ENCODE measurements at regions not wholly inside any gene's neighbourhood (a gene's known extent, or its start where the extent isn't known, plus 50 kb on each side); places are given as distances from the start of the nearest gene placed in this dataset.
A peak's percentile ranks its signal among the peaks of the same experiment; 100 is the strongest.

DNA sequence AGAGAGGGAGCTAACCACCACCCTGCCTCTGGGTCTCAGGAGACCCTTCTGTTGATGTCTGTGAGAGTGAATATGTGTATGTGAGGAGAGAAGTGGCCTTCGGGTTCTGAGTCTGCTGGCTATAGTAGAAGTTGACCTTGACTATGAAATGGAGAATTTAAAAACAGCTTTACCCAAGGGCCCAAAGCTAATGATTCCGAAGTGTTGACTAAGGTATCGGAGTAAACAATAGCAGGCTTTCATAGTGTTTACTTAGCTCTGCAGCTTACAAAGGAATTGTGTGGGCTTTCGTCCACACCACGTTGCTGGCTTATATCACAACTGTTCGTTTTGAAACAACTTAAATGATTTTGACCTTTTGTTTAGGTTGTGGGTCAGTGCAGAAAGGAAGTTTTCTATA is 126.5 kb upstream of the JAG1 start (continued):
- TF ChIP-seq, protein P1, sequence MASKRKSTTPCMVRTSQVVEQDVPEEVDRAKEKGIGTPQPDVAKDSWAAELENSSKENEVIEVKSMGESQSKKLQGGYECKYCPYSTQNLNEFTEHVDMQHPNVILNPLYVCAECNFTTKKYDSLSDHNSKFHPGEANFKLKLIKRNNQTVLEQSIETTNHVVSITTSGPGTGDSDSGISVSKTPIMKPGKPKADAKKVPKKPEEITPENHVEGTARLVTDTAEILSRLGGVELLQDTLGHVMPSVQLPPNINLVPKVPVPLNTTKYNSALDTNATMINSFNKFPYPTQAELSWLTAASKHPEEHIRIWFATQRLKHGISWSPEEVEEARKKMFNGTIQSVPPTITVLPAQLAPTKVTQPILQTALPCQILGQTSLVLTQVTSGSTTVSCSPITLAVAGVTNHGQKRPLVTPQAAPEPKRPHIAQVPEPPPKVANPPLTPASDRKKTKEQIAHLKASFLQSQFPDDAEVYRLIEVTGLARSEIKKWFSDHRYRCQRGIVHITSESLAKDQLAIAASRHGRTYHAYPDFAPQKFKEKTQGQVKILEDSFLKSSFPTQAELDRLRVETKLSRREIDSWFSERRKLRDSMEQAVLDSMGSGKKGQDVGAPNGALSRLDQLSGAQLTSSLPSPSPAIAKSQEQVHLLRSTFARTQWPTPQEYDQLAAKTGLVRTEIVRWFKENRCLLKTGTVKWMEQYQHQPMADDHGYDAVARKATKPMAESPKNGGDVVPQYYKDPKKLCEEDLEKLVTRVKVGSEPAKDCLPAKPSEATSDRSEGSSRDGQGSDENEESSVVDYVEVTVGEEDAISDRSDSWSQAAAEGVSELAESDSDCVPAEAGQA (IDR thresholded peaks at IDR 0.05; ENCODE audit: low read depth), result peak; percentile 28; the same call in 1 of the 2 replicates
- TF ChIP-seq, protein P1 (CRISPR knock-in tag; IDR thresholded peaks at IDR 0.05; ENCODE audit: borderline replicate concordance), result no peak
- TF ChIP-seq, protein P2, sequence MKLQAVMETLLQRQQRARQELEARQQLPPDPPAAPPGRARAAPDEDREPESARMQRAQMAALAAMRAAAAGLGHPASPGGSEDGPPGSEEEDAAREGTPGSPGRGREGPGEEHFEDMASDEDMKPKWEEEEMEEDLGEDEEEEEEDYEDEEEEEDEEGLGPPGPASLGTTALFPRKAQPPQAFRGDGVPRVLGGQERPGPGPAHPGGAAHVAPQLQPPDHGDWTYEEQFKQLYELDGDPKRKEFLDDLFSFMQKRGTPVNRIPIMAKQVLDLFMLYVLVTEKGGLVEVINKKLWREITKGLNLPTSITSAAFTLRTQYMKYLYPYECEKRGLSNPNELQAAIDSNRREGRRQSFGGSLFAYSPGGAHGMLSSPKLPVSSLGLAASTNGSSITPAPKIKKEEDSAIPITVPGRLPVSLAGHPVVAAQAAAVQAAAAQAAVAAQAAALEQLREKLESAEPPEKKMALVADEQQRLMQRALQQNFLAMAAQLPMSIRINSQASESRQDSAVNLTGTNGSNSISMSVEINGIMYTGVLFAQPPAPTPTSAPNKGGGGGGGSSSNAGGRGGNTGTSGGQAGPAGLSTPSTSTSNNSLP (IDR thresholded peaks at IDR 0.05; ENCODE audit: low read depth, low read length), result peak; percentile 71; the same call in 1 of the 2 replicates
- peak; percentile 23; the same call in 1 of the 2 replicates for TF ChIP-seq SMC3 (IDR thresholded peaks at IDR 0.05; ENCODE audit: low read length)
- 0 out of 2 replicates have a peak, but pooled peaks have one; percentile 44 for TF ChIP-seq IKZF5 (CRISPR knock-in tag; IDR thresholded peaks at IDR 0.05)
- no peak for TF ChIP-seq SMAD9 (CRISPR knock-in tag; IDR thresholded peaks at IDR 0.05)
- TF ChIP-seq ZNF550 (CRISPR knock-in tag; IDR thresholded peaks at IDR 0.05; ENCODE audit: borderline replicate concordance), result no peak
- peak; percentile 62; the same call in 1 of the 2 replicates for TF ChIP-seq MIXL1 (CRISPR knock-in tag; IDR thresholded peaks at IDR 0.05)
- TF ChIP-seq HDAC2 (CRISPR knock-in tag; IDR thresholded peaks at IDR 0.05), result peak; percentile 30; the same call in 1 of the 2 replicates
- TF ChIP-seq GATAD2A (CRISPR knock-in tag; IDR thresholded peaks at IDR 0.05), result peak; percentile 93
- peak; percentile 46; the same call in 1 of the 2 replicates for TF ChIP-seq FOXJ3 (CRISPR knock-in tag; IDR thresholded peaks at IDR 0.05; ENCODE audit: borderline replicate concordance)
- no peak for TF ChIP-seq PCBP1 (IDR thresholded peaks at IDR 0.05; ENCODE audit: borderline replicate concordance, low read depth, low read length)
- no peak for TF ChIP-seq ELF4 (CRISPR knock-in tag; IDR thresholded peaks at IDR 0.05; ENCODE audit: borderline replicate concordance)
- no peak for TF ChIP-seq KDM2A (CRISPR knock-in tag; IDR thresholded peaks at IDR 0.05; ENCODE audit: borderline replicate concordance, low read depth)
- peak; percentile 89; the same call in 1 of the 2 replicates for TF ChIP-seq RERE (CRISPR knock-in tag; IDR thresholded peaks at IDR 0.05; ENCODE audit: low read depth)
- TF ChIP-seq, protein P3, sequence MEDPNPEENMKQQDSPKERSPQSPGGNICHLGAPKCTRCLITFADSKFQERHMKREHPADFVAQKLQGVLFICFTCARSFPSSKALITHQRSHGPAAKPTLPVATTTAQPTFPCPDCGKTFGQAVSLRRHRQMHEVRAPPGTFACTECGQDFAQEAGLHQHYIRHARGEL (CRISPR knock-in tag; IDR thresholded peaks at IDR 0.05), result no peak
